Right lung (tissue), 2 donors: ENCODE measurements at regions not wholly inside any gene's neighbourhood (a gene's known extent, or its start where the extent isn't known, plus 50 kb on each side); places are given as distances from the start of the nearest gene placed in this dataset.
"Not testable (repeated sequence)": the region's sequence is repeated elsewhere in the genome, so short reads cannot be mapped to it uniquely, and the experiment has no call there.

Source experiments
- DNase-seq, 2 donors: peaks; one replicate each; pipeline ENCODE4 v3.0.0-alpha.2; 2013

DNA sequence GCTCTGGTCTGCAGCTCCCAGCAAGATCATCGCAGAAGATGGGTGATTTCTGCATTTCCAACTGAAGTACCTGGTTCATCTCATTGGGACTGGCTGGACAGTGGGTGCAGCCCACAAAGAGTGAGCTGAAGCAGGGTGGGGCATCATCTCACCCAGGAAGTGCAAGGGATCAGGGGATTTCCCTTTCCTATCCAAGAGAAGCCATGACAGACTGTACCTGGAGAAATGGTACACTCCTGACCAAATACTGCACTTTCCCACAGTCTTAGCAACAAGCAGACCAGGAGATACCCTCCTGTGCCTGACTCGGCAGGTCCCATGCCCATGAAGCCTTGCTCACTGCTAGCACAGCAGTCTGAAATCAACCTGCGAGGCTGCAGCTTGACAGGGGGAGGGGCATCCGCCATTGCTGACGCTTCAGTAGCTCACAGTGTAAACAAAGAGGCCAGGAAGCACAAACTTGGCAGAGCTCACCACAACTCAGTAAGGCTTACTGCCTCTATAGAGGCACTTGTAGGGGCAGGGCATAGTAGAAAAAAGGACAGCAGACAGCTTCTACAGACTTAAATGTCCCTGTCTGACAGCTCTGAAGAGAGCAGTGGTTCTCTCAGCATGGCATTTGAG is 60.5 kb downstream of the AREG start:
- DNase-seq, result peak; percentile 37 to 45

DNA sequence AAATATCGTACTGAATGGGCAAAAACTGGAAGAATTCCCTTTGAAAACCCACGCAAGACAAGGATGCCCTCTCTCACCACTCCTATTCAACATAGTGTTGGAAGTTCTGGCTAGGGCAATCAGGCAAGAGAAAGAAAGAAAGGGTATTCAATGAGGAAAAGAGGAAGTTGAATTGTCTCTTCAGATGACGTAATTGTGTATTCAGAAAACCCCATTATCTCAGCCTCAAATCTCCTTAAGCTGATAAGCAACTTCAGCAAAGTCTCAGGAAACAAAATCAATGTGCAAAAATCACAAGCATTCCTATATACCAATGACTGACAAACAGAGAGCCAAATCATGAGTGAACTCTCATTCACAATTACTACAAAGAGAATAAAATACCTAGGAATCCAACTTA is 64.4 kb downstream of the AREG start:
- DNase-seq, result not testable (repeated sequence)

DNA sequence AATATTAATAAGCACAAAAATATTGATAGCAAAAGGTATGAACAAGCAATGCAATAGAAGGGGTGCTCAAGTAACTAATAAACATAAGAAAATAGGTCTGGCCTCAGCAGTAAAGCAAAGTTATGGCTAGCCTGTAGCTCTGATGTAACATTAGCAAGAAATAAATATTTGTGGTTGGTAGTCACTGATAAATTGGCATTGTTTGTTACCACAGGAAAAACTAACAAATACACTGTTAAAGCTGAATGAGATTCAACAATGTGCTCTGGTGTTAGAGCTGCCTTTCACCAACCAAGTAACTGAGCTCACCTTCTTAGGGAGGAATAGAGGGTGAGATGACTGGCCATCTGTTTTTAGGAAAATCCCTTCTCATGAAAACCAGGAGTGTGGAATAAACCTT is 71.4 kb downstream of the AREG start:
- no peak for DNase-seq

DNA sequence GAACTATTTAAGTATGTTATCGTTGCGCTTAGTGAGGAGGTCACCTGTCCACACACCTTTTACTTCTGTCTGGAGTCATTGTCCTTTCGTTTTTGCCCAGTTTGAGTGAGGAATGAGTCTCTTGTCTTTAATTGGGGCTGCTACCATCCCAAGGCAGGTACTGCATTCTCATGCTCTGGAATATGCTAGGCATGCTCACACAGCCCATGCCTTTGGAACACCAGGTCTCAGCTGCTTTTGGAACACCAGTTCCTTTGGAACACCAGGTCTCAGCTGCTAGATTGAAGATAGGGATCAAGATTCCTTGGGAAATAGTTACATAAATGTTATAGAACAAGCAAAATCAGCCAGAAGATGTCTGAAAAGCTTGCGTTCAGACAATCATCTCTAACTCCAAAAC is 73.1 kb downstream of the AREG start:
- DNase-seq, result no peak

DNA sequence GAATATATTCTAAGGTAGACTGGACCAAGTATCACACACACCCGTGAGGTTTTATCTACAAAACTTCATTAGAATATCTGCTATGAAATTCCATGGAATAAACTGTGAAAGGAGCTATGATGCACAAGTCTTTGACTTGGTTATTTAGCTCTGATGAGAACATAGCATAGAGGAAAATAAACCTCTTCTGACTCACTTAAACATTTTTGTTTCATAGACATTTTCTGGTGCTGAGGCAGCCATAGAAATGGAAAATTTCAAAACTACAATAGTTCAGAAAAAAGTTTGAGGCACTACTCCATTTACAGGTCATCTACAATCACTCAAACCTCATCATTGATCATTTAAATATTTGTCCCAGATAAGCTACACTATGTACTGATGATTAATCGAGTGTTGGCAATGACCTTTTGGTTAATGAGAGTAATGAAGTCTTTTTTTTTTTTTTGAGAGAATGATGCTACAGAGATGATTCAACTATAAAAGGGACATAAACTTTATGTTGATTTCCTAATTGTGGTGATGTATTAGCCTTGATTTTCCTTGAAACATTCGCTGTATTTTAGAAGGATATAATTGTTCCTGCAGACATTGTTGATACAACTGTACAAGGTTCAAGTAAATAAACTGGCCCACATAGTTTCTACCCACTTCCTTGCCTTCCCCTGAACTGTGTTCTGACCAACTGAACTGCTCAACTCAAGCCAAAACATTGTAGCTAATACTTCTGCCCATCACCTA is 77.5 kb downstream of the AREG start:
- DNase-seq, result no peak

DNA sequence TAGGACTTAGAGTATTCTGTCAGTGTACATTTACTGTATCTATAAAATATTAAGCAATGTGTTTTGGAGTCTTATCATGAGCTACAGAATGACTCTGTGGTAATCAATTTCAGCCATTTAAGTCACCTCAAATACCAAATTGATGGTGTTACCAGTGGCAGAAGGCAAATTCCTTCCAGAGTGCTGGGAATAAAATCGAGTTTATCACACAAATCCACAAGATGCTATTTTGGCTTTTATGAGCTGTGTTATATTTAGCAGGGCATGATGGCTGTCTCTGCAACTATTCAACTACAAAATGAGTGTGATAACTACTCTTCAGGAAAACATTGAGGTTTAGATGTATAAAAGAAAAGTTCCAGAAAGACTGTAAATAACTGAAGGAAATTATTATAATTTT is 78.2 kb downstream of the AREG start:
- DNase-seq, result no peak

DNA sequence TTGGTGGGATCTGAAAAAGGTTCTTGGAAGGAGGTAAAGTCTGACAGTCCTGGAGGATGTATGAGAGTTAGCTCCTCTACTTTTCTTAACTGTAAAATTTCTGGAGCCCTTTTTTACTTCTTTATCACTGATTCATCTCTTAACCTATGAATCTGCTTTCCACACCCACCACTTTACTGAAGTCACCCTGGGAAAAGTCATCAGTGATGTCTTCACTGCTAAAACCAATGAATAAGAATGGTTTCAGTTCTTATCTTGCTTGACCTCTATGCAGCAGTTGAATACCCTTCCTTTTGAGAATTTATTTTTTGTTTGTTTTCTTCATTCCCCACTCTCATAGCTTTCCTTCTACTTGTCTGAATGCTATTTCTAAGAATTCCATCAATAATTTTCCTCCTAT is 80.0 kb downstream of the AREG start:
- DNase-seq, result no peak

DNA sequence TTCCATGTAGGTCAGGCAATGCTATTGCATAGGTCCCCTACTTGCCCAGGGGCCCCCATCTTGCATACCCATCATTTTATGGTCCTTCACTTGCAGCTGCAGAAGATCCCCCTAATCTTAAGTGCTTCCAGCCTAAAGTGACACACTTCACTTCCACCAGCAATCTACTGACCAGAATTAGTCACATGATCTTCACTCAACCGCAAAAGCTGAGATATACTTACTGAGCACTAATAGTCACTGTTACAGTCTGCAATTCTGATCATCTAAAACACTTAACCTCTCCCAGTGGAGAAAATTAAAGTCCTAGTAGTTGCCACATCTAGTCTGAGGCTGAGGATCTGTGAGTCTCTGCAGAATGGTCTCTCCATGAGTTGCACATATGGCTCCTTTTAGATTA is 82.1 kb downstream of the AREG start:
- DNase-seq, result no peak

DNA sequence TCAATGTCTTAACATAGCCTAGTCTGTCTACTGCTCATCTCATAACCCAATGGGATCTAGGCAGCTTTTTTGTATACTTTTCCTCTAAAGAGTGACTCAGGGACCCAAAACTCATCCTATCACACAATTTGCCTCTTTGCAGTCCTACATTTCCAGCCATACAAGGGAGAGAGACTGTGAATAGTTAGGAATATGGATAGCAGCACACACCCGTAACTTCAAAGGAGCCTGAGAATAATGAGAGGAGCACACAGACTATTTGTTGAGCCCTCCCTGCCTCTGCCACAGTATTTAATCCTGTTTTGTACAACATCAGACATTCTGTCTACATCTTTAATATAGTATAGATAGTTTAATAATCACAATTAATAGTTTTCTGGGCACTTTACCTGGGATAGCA is 83.2 kb downstream of the AREG start:
- no peak for DNase-seq

DNA sequence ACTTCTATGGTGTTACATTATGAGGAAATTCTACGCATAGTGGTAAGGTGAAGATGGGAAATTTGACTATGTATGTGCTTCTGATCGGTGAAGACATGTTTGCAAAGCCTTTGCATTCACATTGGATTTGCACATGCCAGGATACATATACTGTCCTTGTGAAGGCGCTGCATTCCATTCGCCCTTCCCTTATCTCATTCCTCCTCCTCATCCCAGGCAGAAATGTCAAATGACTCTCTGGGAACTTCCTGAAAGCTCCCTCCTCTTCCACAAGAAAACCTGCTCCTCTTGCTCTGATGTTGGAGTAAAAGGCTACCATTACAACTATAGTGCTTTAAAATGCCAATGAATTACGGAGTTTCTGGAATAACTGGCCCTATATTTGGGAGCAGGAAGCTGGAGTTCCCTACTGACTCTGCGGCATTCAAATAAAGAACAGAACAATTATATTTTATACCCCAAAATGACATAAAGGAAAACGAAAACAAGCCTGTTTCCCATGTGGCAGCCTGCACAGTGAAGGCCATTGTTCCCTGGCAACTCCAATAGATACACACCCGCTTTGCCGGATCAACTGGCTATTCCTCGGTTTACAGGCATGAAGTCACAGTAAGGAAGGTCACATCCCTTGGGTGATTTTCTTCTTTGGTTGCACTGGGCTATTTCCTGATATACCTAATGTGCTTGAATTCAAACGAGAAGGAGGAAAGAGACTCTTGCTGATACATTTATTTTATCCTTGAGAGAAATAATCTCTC is 84.5 kb downstream of the AREG start:
- DNase-seq, result no peak

DNA sequence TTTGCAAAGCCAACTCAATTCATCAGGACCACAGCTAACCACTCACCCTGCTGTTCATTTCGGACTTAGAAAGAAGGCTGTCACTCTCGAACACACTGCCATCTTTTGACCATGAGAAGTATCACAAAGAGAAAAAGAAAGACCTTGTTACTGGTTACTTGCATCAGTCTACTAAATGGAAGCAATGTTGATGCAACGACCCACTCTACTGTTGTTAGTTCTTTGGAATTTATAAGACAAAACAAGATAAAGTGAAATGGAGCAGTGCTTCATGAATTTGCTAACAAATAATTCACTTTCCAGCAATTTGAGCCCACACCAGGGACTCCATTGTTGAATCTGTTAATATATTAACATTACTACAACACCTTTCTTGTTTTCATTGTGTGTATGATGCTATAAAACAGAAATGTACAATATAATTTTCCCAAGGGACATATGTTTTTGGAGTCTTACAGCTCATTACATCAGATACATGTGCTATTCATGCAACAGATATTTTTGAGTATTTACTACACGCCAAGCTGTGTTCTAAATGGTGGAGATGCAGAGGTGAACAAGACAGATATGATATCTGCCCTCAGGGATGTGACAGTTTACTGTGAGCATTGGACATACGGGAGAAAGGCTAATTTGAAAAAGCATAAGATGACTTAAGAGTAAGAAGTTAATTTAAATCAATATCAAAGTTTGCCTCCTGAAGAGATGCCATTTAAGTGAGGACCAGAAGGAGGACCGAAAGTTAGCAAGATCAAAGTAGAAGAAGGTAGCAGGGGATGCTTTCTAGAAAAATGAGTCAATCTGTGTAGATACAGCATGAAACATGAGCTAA is 87.2 kb downstream of the AREG start:
- DNase-seq, result peak in 1 of 2 donors; percentile 23

DNA sequence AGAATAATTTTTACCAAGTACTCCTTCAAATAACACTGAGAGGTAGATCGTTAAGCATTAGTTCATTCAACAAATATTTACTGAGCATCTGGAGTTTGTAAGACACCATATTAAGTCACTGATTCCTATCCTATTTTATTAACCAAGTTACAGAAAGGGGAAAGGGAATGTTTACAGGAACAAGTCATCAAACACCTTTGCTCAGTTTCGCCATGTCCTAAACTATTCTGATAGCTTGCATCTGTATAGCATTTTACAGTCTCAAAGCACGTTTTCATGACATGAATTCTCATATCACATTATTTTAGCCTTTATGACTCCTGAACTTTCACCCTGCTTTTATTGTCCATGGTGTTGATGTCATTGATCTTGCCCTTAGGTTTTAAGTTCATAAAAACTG is 89.2 kb downstream of the AREG start:
- DNase-seq, result no peak

DNA sequence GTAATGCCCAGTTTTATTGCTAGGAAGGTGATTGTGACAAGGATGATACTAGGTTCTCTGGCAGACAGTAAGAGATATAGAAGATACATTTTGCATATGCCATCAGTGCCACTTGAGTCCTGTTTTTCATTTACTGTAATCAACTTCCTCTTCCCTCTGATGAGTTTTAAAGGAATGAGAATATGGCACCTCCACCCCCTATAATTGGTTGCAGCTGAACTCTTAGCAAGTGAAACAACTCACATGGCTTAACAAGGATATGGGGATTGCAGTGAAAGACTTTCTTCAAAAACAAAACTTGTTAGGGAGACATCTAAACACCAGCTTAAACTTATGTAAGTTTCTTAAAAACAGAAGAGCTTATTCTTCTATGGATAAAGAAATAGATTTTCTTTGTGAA is 90.0 kb downstream of the AREG start:
- no peak for DNase-seq

DNA sequence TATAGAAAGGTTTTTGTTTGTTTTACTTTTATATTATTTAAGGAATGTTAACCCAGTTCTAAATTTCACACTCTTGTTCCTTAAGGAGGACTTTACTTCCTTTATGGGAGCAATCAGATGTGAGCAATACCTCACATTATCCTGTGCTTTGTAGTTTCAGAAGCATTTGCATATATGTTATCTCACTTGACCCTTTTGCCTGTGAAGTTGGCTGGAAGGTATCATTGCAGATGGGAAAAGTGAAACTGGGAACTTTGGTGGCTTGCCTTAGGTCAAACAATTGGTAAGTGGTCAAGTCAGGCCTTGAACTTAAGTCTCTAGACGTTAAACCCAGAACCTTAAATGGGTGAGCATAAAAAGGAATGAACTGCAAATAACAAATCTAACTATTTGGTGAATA is 90.6 kb downstream of the AREG start:
- no peak for DNase-seq

DNA sequence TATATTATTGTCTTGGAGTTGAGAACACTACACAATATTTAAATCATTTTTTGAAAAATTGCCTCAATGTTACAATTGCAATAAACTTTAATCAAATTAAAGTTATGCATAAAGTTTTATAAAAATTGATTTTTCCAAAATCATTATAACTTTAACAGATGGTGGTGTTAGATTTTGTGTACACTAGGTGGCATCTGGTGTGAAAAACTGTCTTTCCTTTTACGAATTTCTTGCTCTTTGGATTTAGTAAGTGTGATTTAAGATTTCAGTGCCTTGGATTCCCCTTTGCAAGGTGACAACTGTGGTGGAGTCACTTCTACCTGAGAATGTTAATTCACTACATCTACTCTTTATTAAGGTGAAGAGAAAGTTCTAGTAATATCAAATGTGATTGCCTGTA is 91.6 kb downstream of the AREG start:
- DNase-seq, result no peak

DNA sequence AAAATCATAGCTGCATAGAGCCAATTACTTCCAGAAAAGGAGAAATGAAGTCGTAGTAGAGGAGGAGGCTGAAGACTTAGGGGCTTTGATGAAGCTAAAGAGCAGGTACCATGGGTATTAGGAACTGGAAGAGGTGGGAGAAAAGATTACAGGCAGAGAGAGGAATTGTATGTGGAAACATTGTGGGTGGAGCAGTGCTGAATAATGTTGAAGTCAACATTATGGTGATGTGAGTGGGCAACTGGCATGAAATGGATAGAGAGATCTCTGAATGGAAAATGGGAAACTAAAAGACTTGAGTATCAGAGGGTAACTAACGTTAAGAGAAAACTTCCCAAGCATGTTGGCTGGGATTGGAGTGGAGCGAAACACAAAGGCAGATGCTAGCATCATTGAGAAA is 92.5 kb downstream of the AREG start:
- no peak for DNase-seq

DNA sequence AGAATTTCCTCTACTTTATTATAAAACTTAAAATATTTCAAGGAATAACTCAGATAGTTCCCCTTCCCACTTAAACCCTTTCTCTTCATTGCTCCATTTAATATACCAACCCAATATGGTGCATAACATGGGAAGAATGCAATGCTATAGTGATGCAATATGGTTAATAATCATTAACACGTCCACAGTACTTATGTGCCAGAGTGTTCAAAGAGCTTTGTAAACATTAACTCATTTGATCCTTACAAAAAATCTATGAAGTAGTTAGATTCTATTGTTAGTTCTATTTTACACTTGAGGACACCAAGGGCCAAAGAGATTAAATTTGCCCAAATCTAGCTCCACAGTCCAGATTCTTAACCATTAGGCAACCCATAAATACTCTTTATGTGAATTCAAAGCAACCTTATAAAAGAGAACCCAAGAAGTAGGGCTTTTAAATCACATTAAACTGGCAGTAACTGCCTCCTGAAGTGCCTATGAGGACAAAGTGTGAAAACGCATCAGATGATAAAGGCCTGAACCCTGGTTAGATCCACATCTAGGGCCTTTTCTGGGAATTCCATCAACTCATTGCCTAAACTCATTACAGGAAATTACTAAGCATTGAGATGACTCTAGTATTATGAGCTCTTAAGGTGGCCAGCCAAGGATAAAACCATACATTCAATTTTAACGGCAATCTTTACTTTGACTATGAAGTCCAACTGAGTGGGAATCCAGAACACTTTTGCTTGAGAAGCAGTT is 94.3 kb downstream of the AREG start:
- peak; percentile 26 to 29 for DNase-seq

DNA sequence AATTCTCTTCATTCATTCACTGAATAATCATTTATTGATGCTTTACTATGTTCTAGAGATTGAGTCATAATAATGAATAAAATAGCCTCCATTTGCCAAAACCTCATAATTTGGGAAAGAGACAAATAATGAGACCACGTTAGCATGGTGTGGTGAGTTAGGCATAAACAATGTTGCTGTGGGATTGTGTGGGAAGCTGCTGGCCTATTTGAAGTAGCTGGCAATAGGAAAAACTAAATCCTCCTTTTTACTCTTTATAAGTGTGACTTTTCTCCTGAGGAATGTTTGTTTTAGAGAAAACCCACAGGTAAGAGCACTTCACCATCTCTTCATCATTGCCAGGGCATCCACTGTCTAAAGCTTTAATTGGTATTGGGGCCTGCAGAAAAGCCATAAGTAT is 95.3 kb downstream of the AREG start:
- DNase-seq, result no peak

DNA sequence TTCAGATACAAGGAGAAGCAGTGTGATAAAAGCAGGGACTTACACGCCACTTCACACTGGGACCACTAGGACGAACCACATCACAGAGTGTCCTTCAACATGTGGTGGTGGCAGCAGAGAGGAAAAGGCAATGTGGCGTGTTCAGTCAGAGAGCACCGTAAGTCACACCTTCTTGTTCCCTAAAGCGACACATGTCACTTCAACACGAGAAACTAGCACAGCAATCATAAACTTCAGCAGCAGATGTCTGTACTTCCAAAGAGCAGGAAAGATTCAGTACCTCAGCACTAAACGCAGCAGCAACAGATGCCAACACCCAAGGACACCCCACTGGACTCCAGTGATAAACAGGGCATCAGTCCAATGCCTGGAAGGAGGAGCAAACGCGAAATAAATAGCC is 96.7 kb downstream of the AREG start:
- no peak for DNase-seq

DNA sequence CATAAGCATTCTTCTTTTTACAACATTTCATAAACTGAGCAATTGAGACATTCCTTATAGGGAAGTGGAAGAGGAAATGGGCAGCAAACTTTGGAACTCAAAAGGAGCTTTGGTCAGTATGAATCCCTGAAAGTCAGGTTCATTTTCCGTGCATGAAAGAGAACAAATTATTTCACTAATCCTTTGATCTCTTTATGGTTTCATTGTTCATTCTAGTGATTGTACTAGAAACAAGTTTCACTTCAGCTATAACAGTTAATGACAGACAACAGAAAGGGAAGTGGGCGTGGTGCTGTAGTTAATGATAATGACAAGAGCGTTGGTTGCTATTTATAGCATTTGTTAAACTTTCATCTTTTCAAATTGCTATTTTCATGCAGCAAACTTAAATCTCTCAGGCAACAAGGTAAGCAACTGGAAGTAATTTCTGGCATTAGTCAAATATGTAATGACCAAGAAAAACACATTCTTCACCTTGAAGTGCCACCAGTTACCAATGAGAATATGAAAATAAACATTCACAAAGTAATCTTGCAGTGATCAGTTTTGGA is 98.4 kb downstream of the AREG start:
- no peak for DNase-seq

DNA sequence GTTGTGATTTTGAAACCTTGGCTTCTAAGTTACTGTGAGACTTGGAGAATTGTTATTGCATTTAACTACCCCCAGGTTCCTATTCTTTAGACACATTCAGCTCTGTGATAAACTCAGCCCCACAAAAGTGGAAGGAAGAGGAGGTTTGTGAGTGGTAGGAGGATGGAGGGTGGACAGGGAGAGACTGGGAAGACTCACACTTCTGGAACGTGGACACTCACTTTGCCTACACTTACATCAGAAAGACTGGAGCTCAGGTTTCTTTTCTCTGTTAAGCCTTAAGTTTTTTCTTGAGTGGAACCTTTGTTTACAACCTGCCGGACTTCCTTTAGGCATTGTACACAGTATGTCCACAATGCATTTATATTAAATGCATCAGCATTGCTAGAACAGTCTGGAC is 99.0 kb downstream of the AREG start:
- DNase-seq, result no peak
